GM12878 (cell line): ENCODE measurements at regions not wholly inside any gene's neighbourhood (a gene's known extent, or its start where the extent isn't known, plus 50 kb on each side); places are given as distances from the start of the nearest gene placed in this dataset.

Source experiments
- ATAC-seq: fragments of 200-7000 bp; cut with Tn5 transposase; 3 replicates; pipeline ENCODE4 v1.9.1; 2020; ENCODE audit warnings: mild to moderate bottlenecking, moderate library complexity
- BruUV-seq: library from RNA; stranded (reverse); fragments of 400-500 nt; replicated peaks from 2 replicates; lab custom pipeline; 2021; lab: Mats Ljungman, UMichigan
- CTCF ChIA-PET: fragments of 300-600 bp; sonication (Branson Sonifier 250); formaldehyde crosslinking; extraction: SDS; loops from one replicate; lab custom pipeline; 2021; ENCODE audit warnings: inconsistent platforms; lab: Yijun Ruan, JAX
- POLR2A ChIA-PET: fragments of 350-600 bp; formaldehyde crosslinking; extraction: SDS; loops from one replicate; lab custom pipeline; 2021; ENCODE audit warnings: inconsistent platforms; lab: Charles Lee
- RAD21 ChIA-PET: fragments of 300-600 bp; sonication (Branson Sonifier 250); formaldehyde crosslinking; loops from one replicate; lab custom pipeline; 2023; ENCODE audit warnings: antibody characterized with exemption; ENCODE audit not compliant: unreplicated experiment; lab: Charles Lee
- SMC1A ChIA-PET: fragments of 300-600 bp; sonication (Branson Sonifier 250); formaldehyde crosslinking; loops from one replicate; lab custom pipeline; 2023; ENCODE audit not compliant: unreplicated experiment, uncharacterized antibody; lab: Charles Lee
- DNase-seq: peaks from one replicate; pipeline ENCODE4 v3.0.0-alpha.2; 2011; ENCODE audit warnings: low read depth, low spot score
- FAIRE-seq: peaks from 3 replicates; lab custom pipeline; 2011; peaks lifted over from hg19 to GRCh38; lab: Jason Lieb, UNC
- H2AFZ ChIP-seq: 2 replicates; pipeline ENCODE4 v1.6.0; 2011; ENCODE audit warnings: low read depth, low read length, control low read depth; ENCODE audit not compliant: control insufficient read depth
- H3K27ac ChIP-seq: 2 replicates; pipeline ENCODE4 v1.5.1; 2011; ENCODE audit warnings: control low read depth; ENCODE audit not compliant: control insufficient read depth, insufficient read depth
- H3K27me3 ChIP-seq, 2 experiments: replicated peaks in 1 of 2; 2 replicates each; pipeline versions ENCODE4 v1.6.0 to v1.6.1; 2011; ENCODE audit warnings: low read length in 1 of 2; ENCODE audit not compliant: control insufficient read depth in 2 of 2, insufficient read depth in 2 of 2
- H3K36me3 ChIP-seq, 2 experiments: 2 replicates each; pipeline ENCODE4 v1.5.1; 2011; ENCODE audit warnings: low read length in 1 of 2; ENCODE audit not compliant: control insufficient read depth in 2 of 2, insufficient read depth in 2 of 2
- H3K4me1 ChIP-seq: 2 replicates; pipeline ENCODE4 v1.6.1; 2011; ENCODE audit warnings: mild to moderate bottlenecking, low read length, moderate library complexity, mixed read lengths; ENCODE audit not compliant: control insufficient read depth, insufficient read depth
- H3K4me2 ChIP-seq: 2 replicates; pipeline ENCODE4 v1.6.0; 2011; ENCODE audit warnings: control low read depth; ENCODE audit not compliant: control insufficient read depth, insufficient read depth
- H3K4me3 ChIP-seq: fragments of 200-600 bp; sonication (generic); 2 replicates; pipeline ENCODE4 v1.5.1; 2016
- H3K79me2 ChIP-seq: 2 replicates; pipeline ENCODE4 v1.6.0; 2011; ENCODE audit warnings: low read length; ENCODE audit not compliant: control insufficient read depth, insufficient read depth
- H3K9ac ChIP-seq: 2 replicates; pipeline ENCODE4 v1.8.0; 2011; ENCODE audit warnings: low read length, control low read depth, mixed read lengths; ENCODE audit not compliant: control insufficient read depth, insufficient read depth
- H3K9me3 ChIP-seq: replicated peaks from 3 replicates; pipeline ENCODE4 v1.5.1; 2011; ENCODE audit warnings: mild to moderate bottlenecking, low read length; ENCODE audit not compliant: control insufficient read depth, insufficient read depth
- H4K20me1 ChIP-seq: 2 replicates; pipeline ENCODE4 v1.6.0; 2011; ENCODE audit not compliant: control insufficient read depth, insufficient read depth
- CBX3 ChIP-seq: fragments of 200-600 bp; sonication (generic); IDR thresholded peaks from 2 replicates; pipeline ENCODE4 v1.6.1; 2016; ENCODE audit warnings: low read depth, borderline replicate concordance
- CEBPZ ChIP-seq: fragments of 150-350 bp; IDR thresholded peaks from 2 replicates; pipeline ENCODE4 v1.6.1; 2016; ENCODE audit warnings: low read depth, low read length
- FOXM1 ChIP-seq: IDR thresholded peaks from 2 replicates; pipeline ENCODE4 v1.6.1; 2012; ENCODE audit warnings: low read depth, mild to moderate bottlenecking, inconsistent platforms, low read length, moderate library complexity
- IKZF2 ChIP-seq, 2 experiments: fragments of 450-650 bp; IDR thresholded peaks; 2 replicates each; pipeline ENCODE4 v1.6.1; 2017; ENCODE audit warnings: mild to moderate bottlenecking in 2 of 2, moderate library complexity in 2 of 2
- KAT2A ChIP-seq: conservative IDR thresholded peaks from 2 replicates; pipeline ENCODE4 v1.6.1; 2011; ENCODE audit warnings: low read depth, low read length; ENCODE audit not compliant: control insufficient read depth
- NFXL1 ChIP-seq: fragments of 450-650 bp; IDR thresholded peaks from 2 replicates; pipeline ENCODE4 v1.6.1; 2017; ENCODE audit warnings: antibody characterized with exemption, mild to moderate bottlenecking, borderline replicate concordance
- SMAD5 ChIP-seq: IDR thresholded peaks from 2 replicates; pipeline ENCODE4 v1.6.1; 2016; ENCODE audit warnings: antibody characterized with exemption, low read depth
- TCF12 ChIP-seq: IDR thresholded peaks from 2 replicates; pipeline ENCODE4 v1.6.1; 2011; ENCODE audit warnings: low read depth, mild to moderate bottlenecking, low read length
- WGBS: methylation state at CpG from one replicate; pipeline ENCODE4 v1.1.6; 2016; ENCODE audit warnings: low lambda C conversion rate; ENCODE audit not compliant: insufficient replicate concordance, insufficient coverage; ENCODE audit errors: missing lambda C conversion rate; 5-methylcytosine and 5-hydroxymethylcytosine counted together
- in situ Hi-C: fragments of 300-500 bp; cut with MboI; formaldehyde crosslinking; loops from 9 replicates; pipeline ENCODE4 v1.14.3; 2018; ENCODE audit warnings: mixed read lengths
- intact Hi-C: fragments of 100-400 bp; cut with micrococcal nuclease; formaldehyde crosslinking; loops from one replicate; pipeline ENCODE4 v1.14.2; 2022; ENCODE audit not compliant: unreplicated experiment
- TF ChIP-seq, protein P1 (sequence below): IDR thresholded peaks from 2 replicates; pipeline ENCODE4 v1.6.1; 2012; ENCODE audit warnings: mild to moderate bottlenecking, low read depth, low read length

GRCh38 chr6:21501815-21502214 lies 91.7 kb upstream of the SOX4 start:
- Histone ChIP-seq H3K9ac (no peak overlapping the region), H3K4me2 (no peak overlapping the region), H2AFZ (no peak overlapping the region), H3K4me1 (no peaks in the 10 kb centered on the region), H3K27me3 (no peaks in the 10 kb centered on the region), H3K4me3 (no peak overlapping the region), H3K27ac (no peak overlapping the region), H3K36me3 (no peaks in the 10 kb centered on the region), H3K79me2 (no peaks in the 10 kb centered on the region), H3K9me3 (no peaks in the 10 kb centered on the region), H4K20me1 (no peaks in the 10 kb centered on the region)
- ChIA-PET RAD21 (no interaction called here), SMC1A (interaction anchor here (1.0 kb wide), 1 partner anchor 9 kb away, joined by 4 read pairs; no protein-coding TSS in a partner anchor), POLR2A (interaction anchor here (0.5 kb wide), 1 partner anchor 258 kb away, joined by 3 read pairs; no protein-coding TSS in a partner anchor), CTCF (no interaction called here)
- no peak for ATAC-seq
- no peak for TF ChIP-seq TCF12
- no peak for TF ChIP-seq IKZF2 (IDR thresholded peaks at IDR 0.05)
- TF ChIP-seq KAT2A, result no peak
- no peak for TF ChIP-seq CBX3
- TF ChIP-seq NFXL1, result no peak
- TF ChIP-seq, protein P1, sequence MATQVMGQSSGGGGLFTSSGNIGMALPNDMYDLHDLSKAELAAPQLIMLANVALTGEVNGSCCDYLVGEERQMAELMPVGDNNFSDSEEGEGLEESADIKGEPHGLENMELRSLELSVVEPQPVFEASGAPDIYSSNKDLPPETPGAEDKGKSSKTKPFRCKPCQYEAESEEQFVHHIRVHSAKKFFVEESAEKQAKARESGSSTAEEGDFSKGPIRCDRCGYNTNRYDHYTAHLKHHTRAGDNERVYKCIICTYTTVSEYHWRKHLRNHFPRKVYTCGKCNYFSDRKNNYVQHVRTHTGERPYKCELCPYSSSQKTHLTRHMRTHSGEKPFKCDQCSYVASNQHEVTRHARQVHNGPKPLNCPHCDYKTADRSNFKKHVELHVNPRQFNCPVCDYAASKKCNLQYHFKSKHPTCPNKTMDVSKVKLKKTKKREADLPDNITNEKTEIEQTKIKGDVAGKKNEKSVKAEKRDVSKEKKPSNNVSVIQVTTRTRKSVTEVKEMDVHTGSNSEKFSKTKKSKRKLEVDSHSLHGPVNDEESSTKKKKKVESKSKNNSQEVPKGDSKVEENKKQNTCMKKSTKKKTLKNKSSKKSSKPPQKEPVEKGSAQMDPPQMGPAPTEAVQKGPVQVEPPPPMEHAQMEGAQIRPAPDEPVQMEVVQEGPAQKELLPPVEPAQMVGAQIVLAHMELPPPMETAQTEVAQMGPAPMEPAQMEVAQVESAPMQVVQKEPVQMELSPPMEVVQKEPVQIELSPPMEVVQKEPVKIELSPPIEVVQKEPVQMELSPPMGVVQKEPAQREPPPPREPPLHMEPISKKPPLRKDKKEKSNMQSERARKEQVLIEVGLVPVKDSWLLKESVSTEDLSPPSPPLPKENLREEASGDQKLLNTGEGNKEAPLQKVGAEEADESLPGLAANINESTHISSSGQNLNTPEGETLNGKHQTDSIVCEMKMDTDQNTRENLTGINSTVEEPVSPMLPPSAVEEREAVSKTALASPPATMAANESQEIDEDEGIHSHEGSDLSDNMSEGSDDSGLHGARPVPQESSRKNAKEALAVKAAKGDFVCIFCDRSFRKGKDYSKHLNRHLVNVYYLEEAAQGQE, result no peak
- no peak for TF ChIP-seq FOXM1
- TF ChIP-seq CEBPZ, result no peak
- no peak for TF ChIP-seq SMAD5
- WGBS, result 56% methylated on average over 1 of the region's 1 CpG
- intact Hi-C loops, result no loop called here
- FAIRE-seq, result no peak
- DNase-seq, result no peak
- BruUV-seq, result no TSS peak
- in situ Hi-C loops, result no loop called here
